ENCODE measurements at regions not wholly inside any gene's neighbourhood (a gene's known extent, or its start where the extent isn't known, plus 50 kb on each side); places are given as distances from the start of the nearest gene placed in this dataset.
A peak's percentile ranks its signal among the peaks of the same experiment; 100 is the strongest.

DNA sequence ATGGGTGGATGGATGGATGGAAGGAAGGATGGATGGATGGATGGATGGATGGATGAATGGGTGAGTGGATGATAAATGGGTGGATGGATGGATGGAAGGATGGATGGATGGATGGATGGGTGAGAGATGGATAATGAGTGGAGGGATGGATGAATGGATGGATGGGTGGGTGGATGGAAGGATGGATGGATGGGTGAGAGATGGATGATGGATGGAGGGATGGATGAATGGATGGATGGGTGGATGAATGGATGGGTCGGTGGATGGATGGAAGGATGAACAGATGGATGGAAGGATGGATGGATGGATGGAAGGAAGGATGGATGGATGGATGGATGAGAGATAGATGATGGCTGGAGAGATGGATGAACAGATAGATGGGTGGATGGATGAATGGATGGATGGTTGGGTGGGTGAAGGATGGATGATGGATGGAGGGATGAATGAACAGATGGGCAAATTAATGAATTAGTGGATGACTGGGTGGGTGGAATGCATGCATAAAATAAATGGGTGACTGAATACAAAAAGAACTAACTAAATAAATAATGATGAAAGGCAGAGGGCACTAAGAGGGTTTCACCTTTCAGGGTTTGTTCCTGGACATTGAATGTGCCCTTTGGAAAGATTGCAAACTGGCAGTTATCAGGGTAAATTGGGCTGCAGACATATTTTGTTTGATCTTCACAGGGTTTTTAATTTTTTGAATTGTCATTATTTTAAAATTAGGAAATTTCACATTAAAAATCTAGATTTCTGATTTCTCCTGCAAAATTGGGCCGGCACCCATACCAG lies 50.9 kb upstream of the PTPN1 start:
- Mint-ChIP-seq H3K27ac (peak overlapping the region; percentile 9), H3K36me3 (no peaks in the 10 kb centered on the region), H3K27me3 (peaks cover 2% of the 10 kb centered on the region), H3K4me1 (peaks cover 2% of the 10 kb centered on the region), H3K9me3 (no peaks in the 10 kb centered on the region), H3K4me3 (no peak overlapping the region)

GRCh38 chr20:50460115-50460607 lies 50.0 kb upstream of the PTPN1 start:
- H3K36me3 Mint-ChIP-seq: no peaks in the 10 kb centered on the region
- no peaks in the 10 kb centered on the region for H3K27me3 Mint-ChIP-seq
- H3K27ac Mint-ChIP-seq: no peak overlapping the region
- no peak overlapping the region for H3K4me3 Mint-ChIP-seq
- peaks cover 3% of the 10 kb centered on the region for H3K4me1 Mint-ChIP-seq
- H3K9me3 Mint-ChIP-seq: no peaks in the 10 kb centered on the region

All from activated naive CD4-positive, alpha-beta T cell treated with anti-CD3 and anti-CD28 coated beads, Interleukin-2, amount 50 U/mL, for 24 hours (primary cell).